ENCODE measurements at regions not wholly inside any gene's neighbourhood (a gene's known extent, or its start where the extent isn't known, plus 50 kb on each side); places are given as distances from the start of the nearest gene placed in this dataset.

DNA sequence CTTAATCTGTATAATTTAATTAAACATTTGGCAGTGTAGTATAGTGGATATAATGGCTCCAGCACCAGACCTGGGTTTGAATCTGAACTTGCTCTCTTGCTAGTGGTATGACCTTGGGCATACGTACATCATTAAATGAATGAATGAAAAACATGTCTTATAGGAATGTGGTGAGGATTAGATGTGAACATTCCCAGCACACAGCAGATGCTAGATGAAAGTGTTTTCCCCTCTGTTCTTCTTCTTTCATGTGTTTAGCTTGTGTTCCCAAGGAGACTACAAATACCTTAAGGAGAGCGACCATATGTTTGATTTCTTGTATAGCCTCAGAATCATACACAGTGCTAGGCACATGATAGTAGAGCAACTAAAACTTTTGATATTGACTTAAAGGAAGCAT, 56.5 kb downstream of the CT47B1 start:
- DNase-seq, result no peak
- Mint-ChIP-seq H3K36me3 (ENCODE audit: low read depth) (no peaks in the 10 kb centered on the region), H3K4me1 (ENCODE audit: low read depth) (no peaks in the 10 kb centered on the region), H3K9me3 (no peaks in the 10 kb centered on the region), H3K27ac (no peak overlapping the region), H3K27me3 (peaks cover 1% of the 10 kb centered on the region), H3K4me3 (no peak overlapping the region)
- no peak for ATAC-seq
- no peak for TF ChIP-seq CTCF (IDR thresholded peaks at IDR 0.05)
- ChIA-PET CTCF (no interaction called here), POLR2A (no interaction called here)
- intact Hi-C loops (cut with micrococcal nuclease), result no loop called here

DNA sequence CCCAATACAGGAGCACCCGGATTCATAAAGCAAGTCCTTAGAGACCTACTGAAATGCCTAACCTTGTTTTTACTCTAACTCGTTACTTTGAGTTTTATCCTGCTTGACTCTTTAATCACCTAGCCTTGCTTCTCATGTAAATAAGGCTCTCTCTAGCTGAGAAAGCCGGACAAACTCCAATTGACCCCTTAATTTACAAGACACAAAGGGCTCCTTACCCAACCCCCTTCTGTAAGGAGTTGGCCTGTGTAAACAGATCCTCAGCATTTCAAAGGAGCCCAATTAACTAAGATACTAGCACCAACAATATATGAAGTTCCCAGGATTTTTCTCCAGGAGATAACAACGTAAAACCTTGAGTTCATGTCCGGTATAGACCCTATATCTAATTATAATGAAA, 61.7 kb downstream of the CT47B1 start:
- Mint-ChIP-seq H3K27me3 (peaks cover 4% of the 10 kb centered on the region), H3K9me3 (no peaks in the 10 kb centered on the region), H3K4me1 (ENCODE audit: low read depth) (no peaks in the 10 kb centered on the region), H3K36me3 (ENCODE audit: low read depth) (no peaks in the 10 kb centered on the region), H3K27ac (no peak overlapping the region), H3K4me3 (no peak overlapping the region)
- ChIA-PET CTCF (no interaction called here), POLR2A (no interaction called here)
- no peak for DNase-seq
- intact Hi-C loops (cut with micrococcal nuclease), result no loop called here
- ATAC-seq, result no peak
- TF ChIP-seq CTCF (IDR thresholded peaks at IDR 0.05), result no peak

- H3K27ac Mint-ChIP-seq, result no peak overlapping the region
- CTCF ChIA-PET, result interaction anchor here (4.1 kb wide), 1 partner anchor 11 kb away, joined by 22 read pairs; no protein-coding TSS in a partner anchor
- no peak for ATAC-seq
- intact Hi-C loops (cut with micrococcal nuclease), result no loop called here
- POLR2A ChIA-PET, result no interaction called here
- H3K4me3 Mint-ChIP-seq, result no peak overlapping the region
- H3K9me3 Mint-ChIP-seq, result no peaks in the 10 kb centered on the region
- DNase-seq, result no peak
- peaks cover 20% of the 10 kb centered on the region for H3K4me1 Mint-ChIP-seq (ENCODE audit: low read depth)
- H3K36me3 Mint-ChIP-seq (ENCODE audit: low read depth), result no peaks in the 10 kb centered on the region
- peaks cover 2% of the 10 kb centered on the region for H3K27me3 Mint-ChIP-seq
- TF ChIP-seq CTCF (IDR thresholded peaks at IDR 0.05), result no peak
These were observed 74.2 kb downstream of the CT47B1 start for GRCh38 chrX:120801426-120801825.

GRCh38 chrX:120797188-120797851, 78.3 kb downstream of the CT47B1 start:
- CTCF ChIA-PET, result no interaction called here
- Mint-ChIP-seq H3K27me3 (no peaks in the 10 kb centered on the region), H3K36me3 (ENCODE audit: low read depth) (no peaks in the 10 kb centered on the region), H3K9me3 (no peaks in the 10 kb centered on the region), H3K4me3 (no peak overlapping the region), H3K4me1 (ENCODE audit: low read depth) (peaks cover 25% of the 10 kb centered on the region), H3K27ac (no peak overlapping the region)
- no peak for DNase-seq
- no peak for TF ChIP-seq CTCF (IDR thresholded peaks at IDR 0.05)
- ATAC-seq, result no peak
- intact Hi-C loops (cut with micrococcal nuclease), result no loop called here
- POLR2A ChIA-PET, result no interaction called here

DNA sequence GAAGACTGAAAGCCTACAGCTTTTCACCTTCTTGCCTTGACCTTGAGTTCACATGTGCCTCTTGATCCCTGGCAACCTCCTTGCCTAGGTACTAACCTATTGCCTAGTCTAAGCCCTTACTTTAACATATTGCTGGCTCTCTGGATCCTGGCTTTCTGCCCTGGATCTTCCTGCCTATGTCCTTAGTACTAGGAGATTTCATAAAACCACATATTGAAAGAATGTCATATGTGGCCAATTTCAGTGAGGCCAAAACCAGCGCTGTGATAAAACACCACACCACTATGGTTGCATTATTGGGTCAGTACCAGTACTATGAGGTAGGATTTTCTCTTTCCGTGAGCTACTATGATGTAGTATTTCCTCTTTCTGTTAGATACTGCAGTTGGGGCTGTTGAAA, 80.4 kb downstream of the CT47B1 start:
- Mint-ChIP-seq H3K4me3 (no peak overlapping the region), H3K27ac (no peak overlapping the region), H3K36me3 (ENCODE audit: low read depth) (no peaks in the 10 kb centered on the region), H3K4me1 (ENCODE audit: low read depth) (peaks cover 28% of the 10 kb centered on the region), H3K9me3 (no peaks in the 10 kb centered on the region), H3K27me3 (no peaks in the 10 kb centered on the region)
- ChIA-PET CTCF (no interaction called here), POLR2A (no interaction called here)
- TF ChIP-seq CTCF (IDR thresholded peaks at IDR 0.05), result no peak
- intact Hi-C loops (cut with micrococcal nuclease), result no loop called here
- DNase-seq (no peak), ATAC-seq (no peak)

Data from activated CD8-positive, alpha-beta T cell treated with anti-CD3 and anti-CD28 coated beads for 36 hours (primary cell).